ENCODE measurements at regions not wholly inside any gene's neighbourhood (a gene's known extent, or its start where the extent isn't known, plus 50 kb on each side); places are given as distances from the start of the nearest gene placed in this dataset.
"Not testable (repeated sequence)": the region's sequence is repeated elsewhere in the genome, so short reads cannot be mapped to it uniquely, and the experiment has no call there.

GRCh38 chr12:125314051-125314755 is 249.0 kb downstream of the AACS start:
- no peak for DNase-seq

GRCh38 chr12:125315771-125316170 is 250.5 kb downstream of the AACS start:
- DNase-seq = no peak

GRCh38 chr12:125320177-125320576 is 254.9 kb downstream of the AACS start:
- DNase-seq = no peak

DNA sequence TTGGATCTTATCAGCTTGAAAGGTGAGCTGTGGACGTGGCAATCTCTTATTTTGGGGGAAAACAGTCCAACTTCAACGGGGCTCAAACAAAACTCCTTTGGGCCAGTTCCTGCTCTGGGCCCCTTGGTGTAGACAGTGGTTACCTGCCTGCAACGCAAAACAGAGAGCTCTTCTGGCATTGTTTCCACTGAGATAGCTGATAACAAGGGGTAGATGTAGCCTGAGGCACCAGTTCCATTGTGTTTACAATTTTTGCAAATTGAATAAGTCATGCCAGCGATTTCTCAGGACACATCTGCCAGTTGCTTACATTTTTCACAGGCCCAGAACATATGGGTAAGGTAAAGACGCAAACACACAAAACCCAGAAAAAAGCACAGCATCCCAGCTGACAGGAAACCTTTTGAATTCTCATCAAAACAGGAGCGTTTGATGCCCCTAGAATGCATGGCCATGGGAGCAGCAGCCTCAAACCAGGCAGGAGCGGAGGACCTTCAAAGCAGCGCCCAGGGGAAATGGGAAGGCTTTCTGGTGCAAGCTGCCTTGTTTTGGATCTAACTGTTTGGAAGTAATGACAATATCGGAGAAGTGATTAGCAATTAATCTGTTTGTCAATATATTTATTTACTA is 259.7 kb downstream of the AACS start:
- no peak for DNase-seq

GRCh38 chr12:125329239-125330102 is 264.2 kb downstream of the AACS start:
- no peak for DNase-seq

- peak; percentile 4 to 23 for DNase-seq
These were observed 265.6 kb downstream of the AACS start for GRCh38 chr12:125330645-125331341.

DNA sequence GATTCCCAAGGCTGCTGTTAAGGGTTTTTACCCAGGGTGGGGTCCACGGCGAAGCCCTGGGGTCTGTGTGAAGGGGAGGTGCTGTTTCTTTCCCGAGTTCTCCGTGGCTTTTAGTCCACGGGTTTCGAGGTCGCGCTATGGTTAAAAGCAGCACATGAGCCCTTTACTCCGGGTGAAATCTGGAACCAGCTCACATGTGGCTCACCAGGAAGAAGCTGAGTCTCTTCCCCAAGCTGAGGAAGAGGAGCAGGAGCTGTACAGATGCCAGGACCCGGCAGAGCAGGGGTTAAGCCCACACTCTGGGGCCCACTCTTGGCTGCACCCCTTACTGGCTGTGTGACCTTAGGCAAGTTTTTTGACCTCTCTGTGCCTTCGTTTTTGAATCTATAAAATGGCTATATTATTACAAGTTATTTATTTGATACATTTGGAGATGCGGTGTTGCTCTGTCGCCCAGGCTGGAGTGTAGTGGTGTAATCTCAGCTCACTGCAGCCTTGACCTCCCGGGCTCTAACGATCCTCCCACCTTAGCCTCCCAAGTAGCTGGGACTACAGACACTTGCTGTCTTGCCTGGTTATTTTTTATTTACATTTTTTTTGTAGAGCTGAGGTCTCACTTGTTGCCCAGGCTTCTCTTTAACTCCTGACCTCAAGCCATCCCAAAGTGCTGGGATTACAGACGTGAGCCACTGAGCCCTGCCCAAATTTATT is 266.3 kb downstream of the AACS start:
- no peak for DNase-seq

DNA sequence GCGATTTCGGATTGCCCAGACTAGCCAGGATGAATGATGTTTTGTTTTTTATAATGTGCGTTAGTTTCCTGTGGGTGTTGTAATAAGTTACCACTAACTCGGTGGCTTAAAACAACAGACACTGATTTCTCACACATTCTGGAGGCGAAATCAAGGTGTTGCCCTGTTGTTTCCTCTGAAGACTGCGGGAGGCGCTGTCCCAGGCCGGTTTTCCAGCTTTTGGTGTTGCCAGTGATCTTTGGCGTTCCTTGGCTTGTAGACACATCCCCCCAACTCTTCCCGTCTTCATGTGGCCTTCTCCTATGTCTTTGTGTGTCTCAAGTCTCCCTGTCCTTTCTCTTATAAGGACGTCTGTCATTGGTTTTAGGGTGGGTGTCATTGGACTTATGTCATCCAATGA is 267.7 kb downstream of the AACS start:
- DNase-seq = no peak

DNA sequence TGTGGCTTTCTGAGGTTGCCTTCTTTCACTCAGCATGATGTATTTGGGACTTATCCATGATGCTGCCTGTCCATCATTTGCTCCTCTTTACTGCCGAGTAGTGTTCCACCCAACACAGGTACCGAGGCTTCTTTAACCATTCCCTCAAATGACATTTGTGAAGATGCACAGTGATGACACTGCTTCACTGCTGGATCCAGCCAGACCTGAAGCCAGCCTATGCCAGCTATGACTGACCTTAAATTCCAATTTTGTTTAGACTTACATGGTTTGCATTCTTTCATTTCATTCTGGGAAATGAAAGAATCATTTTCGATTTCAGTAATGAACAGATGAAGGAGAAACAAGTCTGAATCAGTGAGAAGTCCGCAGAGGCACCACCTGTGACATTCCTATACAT is 271.0 kb downstream of the AACS start:
- DNase-seq = no peak

- no peak for DNase-seq
These were observed 275.6 kb downstream of the AACS start for GRCh38 chr12:125340791-125341190.

- DNase-seq = no peak
These were observed 276.2 kb downstream of the AACS start for GRCh38 chr12:125341422-125341821.

DNA sequence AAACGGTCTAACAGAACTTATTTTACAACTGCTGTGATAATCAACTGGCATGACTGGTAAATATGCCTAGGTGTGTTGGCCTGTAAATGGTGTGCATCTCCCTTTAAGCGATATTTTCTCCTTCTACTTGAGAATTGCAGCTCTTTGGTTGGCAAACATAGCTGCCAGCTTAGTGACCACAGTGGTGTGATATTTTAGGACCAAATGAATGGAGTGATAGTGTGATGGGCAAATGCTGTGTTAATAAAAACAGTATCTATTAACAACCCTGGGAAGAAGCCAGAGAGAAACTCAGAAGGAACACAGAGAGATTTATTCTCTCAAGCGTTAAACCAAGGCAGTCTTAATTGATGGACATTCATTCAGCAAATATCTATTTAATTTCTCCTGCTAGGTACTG is 278.4 kb downstream of the AACS start:
- no peak for DNase-seq

DNA sequence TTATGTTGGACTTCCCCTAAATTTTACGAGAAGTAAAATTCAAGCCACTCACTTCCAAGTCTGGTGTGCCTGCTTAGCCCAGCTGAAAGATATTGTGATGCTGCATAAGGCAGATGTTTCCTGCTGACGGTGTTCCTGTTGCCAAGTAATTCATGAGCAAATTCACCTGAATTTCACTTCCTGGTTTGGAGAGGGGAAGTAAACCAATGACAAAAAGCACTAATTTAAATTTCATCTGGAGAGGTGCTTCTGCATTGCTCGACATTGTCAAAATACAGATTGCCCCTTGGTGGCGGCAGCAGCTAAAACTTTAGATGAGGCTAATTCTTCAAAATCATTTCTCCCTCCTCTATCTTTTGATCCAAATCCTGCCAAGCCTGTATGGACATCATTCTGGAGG is 281.1 kb downstream of the AACS start:
- DNase-seq = peak in 1 of 2 donors; percentile 2

DNA sequence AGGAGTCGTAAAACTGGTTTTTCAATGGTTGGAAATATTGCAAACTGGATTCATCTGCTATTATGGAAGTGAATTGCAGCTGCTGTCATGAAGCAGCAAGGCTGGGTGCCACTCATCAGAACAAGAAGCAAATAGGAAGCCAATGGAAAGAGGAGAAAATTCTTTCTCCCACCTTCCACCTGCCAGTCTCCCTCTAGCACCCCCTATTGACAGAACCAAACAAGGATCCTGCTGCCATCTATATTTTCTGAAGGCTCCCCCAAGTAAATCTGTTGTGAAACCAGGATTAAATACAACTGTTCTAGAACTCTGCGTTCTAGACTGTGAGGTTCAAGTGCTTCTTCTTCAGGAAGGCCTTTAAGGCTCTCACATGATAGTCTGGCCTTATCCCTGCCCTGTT is 286.6 kb downstream of the AACS start:
- no peak for DNase-seq

GRCh38 chr12:125353002-125353401 is 287.8 kb downstream of the AACS start:
- DNase-seq = not testable (repeated sequence)

DNA sequence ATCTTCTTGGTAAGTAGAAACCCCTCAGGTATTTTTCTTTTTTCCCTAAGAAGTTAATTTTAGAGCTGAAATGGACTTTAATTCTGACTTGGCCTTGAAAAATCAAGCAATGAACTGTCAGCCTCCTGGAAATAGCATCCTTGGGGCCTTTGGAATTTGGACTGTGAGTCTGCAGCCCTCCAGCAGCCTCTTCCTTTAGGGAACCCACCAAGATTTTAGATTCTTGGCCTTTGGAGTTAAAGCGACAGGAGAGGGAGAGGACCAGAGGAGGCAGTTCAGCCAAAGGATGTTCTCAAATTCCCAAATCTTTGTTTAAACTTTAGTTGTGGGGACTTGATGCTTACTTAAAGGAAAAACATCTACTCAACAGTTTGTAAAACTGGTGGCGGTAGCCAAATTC is 288.6 kb downstream of the AACS start:
- no peak for DNase-seq

DNA sequence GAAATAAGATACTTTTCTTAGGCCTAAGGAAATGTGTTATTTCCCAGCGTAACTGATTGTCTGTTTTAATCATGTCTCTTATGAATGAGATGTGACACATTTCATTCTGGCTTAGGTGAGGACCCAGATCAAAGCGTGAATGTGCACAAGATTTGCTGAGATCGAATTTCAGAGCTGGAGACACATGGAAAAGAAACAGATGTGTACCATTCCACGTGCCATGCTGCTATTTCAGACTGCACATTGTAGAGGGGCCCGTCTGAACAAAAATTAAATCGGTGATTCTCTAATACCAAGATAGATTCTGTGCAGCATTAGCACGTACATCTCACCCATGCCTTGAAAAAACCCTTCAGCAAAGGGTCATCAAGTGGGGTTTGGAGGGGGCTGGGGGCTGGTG is 290.4 kb downstream of the AACS start:
- no peak for DNase-seq

DNA sequence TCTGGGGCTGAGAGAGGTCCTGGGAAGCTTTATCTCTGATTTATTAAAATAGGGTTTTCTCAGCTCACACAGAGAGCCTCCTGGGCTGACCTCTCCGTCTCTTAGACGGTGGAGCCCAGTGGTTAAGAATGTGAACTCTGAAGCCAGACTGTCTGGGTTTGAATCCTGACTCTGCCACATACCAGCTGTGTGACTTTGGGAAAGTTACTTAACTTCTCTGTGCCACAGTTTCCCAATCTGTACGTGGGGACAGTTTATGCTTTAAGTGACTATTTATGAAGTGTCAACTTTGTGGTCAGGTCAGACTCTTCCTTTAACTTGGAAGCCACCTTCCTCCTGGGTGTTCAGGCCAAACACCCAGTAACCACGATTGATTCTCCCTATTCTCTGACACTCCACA is 290.9 kb downstream of the AACS start:
- no peak for DNase-seq

DNA sequence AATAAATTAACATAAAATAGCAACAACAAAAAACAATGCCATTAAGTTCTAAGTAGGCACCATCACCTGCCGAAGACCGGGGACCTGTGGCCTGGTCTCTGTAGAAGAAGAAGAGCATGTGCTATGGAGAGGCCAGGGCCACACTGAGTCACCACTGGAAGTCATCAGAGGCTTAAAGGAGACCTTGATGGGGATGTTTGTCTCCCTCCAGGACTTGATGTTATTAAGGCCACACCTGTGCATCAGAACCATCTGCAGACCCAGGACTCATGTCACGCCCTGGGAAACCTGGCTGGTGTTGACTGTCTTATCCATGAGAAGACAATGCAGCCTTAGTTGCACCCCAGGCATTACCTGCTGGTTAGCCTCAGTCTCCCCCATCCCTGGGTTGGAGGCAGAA is 292.3 kb downstream of the AACS start:
- no peak for DNase-seq

DNA sequence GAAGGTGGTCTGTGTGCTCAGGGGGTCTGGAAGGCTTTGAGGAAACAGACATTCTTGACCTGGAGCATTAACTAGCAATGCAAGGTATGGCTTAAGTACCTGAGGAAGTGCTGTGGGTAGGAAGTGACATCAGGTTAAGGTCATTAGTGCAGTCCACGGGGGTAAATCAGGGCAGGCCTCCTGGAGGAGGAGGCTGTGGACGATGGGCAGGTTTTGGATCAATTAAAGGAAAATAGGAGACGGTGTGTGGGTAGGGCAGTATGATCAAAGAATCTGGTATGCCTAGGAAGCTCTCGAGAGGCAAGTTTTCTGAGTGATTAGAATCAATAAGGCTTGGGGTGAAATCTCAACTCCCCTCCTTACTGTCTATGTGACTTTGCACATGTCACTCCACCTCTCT is 295.3 kb downstream of the AACS start:
- no peak for DNase-seq

DNA sequence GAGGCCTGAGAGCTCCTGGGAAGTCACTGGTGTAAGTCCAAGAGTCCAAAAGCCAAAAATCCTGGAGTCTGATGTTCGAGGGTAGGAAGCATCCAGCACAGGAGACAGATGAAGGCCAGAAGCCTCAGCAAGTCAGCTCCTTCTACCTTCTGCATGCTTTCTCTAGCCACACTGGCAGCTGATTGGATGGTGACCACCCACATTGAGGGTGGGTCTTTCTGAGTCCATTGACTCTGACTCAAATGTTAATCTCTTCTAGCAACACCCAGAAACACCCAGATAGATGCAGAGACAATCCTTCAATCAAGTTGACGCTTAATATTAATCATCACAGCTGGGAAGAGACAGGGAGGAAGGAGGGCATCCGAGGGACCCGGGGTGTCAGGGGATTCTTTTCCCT is 305.8 kb downstream of the AACS start:
- no peak for DNase-seq

DNA sequence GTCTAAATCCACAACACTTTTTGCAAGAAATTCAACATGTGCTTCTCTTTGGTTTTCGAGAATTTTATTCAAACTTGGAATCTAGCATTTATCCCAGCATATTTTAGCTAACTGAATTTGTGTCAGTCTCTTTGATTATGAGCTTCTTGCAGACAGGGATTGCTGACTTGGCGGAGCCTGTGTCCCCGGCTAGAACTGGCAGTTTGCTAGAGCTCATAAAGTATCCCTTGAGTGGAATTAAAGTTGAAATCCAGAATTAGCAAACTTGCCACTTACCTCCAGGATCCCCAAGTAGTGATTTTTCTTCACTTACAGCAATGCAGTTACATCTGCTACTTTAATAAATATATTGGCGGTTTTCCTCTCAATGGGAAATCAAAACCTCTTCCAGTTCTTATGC is 306.9 kb downstream of the AACS start:
- DNase-seq = no peak

GRCh38 chr12:125373375-125373774 is 308.1 kb downstream of the AACS start:
- no peak for DNase-seq

Data from CD4-positive, alpha-beta T cell treated with Interleukin-4 for 1 hour (primary cell).